HG02571 (cell line): ENCODE measurements at regions not wholly inside any gene's neighbourhood (a gene's known extent, or its start where the extent isn't known, plus 50 kb on each side); places are given as distances from the start of the nearest gene placed in this dataset.

Source experiments
- ATAC-seq: cut with Tn5 transposase; IDR thresholded peaks from one replicate; pipeline ENCODE4 v1.9.1; 2021; ENCODE audit warnings: mild to moderate bottlenecking, moderate library complexity; ENCODE audit not compliant: unreplicated experiment

- no peak for ATAC-seq
Observed at GRCh38 chr9:89891221-89891590, 286.4 kb downstream of the GADD45G start.

GRCh38 chr9:89891591-89892304 lies 286.9 kb downstream of the GADD45G start:
- ATAC-seq = no peak

GRCh38 chr9:89892920-89893319 lies 288.1 kb downstream of the GADD45G start:
- no peak for ATAC-seq

- no peak for ATAC-seq
Observed at GRCh38 chr9:89893886-89894285, 289.1 kb downstream of the GADD45G start.

GRCh38 chr9:89896806-89897340 lies 292.1 kb downstream of the GADD45G start:
- ATAC-seq = no peak

- no peak for ATAC-seq
Observed at GRCh38 chr9:89899573-89899972, 294.8 kb downstream of the GADD45G start.

- no peak for ATAC-seq
Observed at GRCh38 chr9:89901920-89902319, 297.1 kb downstream of the GADD45G start.

GRCh38 chr9:89902450-89903140 lies 297.8 kb downstream of the GADD45G start:
- ATAC-seq = no peak

GRCh38 chr9:89903141-89903475 lies 298.3 kb downstream of the GADD45G start:
- no peak for ATAC-seq

GRCh38 chr9:89905606-89906338 lies 301.0 kb downstream of the GADD45G start:
- no peak for ATAC-seq

- ATAC-seq = no peak
Observed at GRCh38 chr9:89911721-89912604, 307.2 kb downstream of the GADD45G start.

- ATAC-seq = no peak
Observed at GRCh38 chr9:89912605-89912953, 307.8 kb downstream of the GADD45G start.

GRCh38 chr9:89915187-89915586 lies 310.4 kb downstream of the GADD45G start:
- no peak for ATAC-seq

GRCh38 chr9:89916001-89916597 lies 311.3 kb downstream of the GADD45G start:
- ATAC-seq = no peak

GRCh38 chr9:89917861-89918260 lies 313.0 kb downstream of the GADD45G start:
- ATAC-seq = no peak

GRCh38 chr9:89919171-89919681 lies 314.4 kb downstream of the GADD45G start:
- peak; percentile 58 for ATAC-seq

- no peak for ATAC-seq
Observed at GRCh38 chr9:89920131-89920530, 315.3 kb downstream of the GADD45G start.

- ATAC-seq = no peak
Observed at GRCh38 chr9:89920951-89921350, 316.1 kb downstream of the GADD45G start.

GRCh38 chr9:89922099-89922498 lies 317.3 kb downstream of the GADD45G start:
- ATAC-seq = no peak

- no peak for ATAC-seq
Observed at GRCh38 chr9:89923174-89923573, 318.4 kb downstream of the GADD45G start.
